ENCODE measurements at regions not wholly inside any gene's neighbourhood (a gene's known extent, or its start where the extent isn't known, plus 50 kb on each side); places are given as distances from the start of the nearest gene placed in this dataset.

- no TSS peak for BruUV-seq (replicated peaks)
- H3K4me1 ChIP-seq (ENCODE audit: control insufficient read depth, extremely low read depth, insufficient read depth, low read length): no peaks in the 10 kb centered on the region
- H3K36me3 ChIP-seq (ENCODE audit: control insufficient read depth in 2 of 2, extremely low read depth in 1 of 2, insufficient read depth in 2 of 2, low read length in 2 of 2): no peaks in the 10 kb centered on the region
- peaks cover 18 to 28% of the 10 kb centered on the region in 2 experiments for H3K27me3 ChIP-seq (ENCODE audit: control insufficient read depth in 2 of 2, insufficient read depth in 2 of 2, low read length in 2 of 2)
- ChIA-PET POLR2A (no interaction called here), CTCF (no interaction called here)
- no peaks in the 10 kb centered on the region for H3K9me3 ChIP-seq (replicated peaks; ENCODE audit: control insufficient read depth, insufficient read depth, low read length)
- dilution Hi-C loops (cut with MboI; ENCODE audit: extremely low pct_ligation_motif_present, low sequenced_read_pairs): no loop called here
- no peak overlapping the region for H3K4me3 ChIP-seq (replicated peaks in 1 of 3; ENCODE audit: insufficient read depth in 1 of 3, low read depth in 1 of 3, low read length in 3 of 3)
- H4K20me1 ChIP-seq (replicated peaks; ENCODE audit: control insufficient read depth, extremely low read depth, insufficient read depth, low read length): no peaks in the 10 kb centered on the region
- TF ChIP-seq FOS (IDR thresholded peaks at IDR 0.05; ENCODE audit: borderline replicate concordance, insufficient read depth, low read length): no peak
- no peak for TF ChIP-seq EZH2 (IDR thresholded peaks at IDR 0.05; ENCODE audit: borderline replicate concordance, low read depth, low read length, severe bottlenecking)
- TF ChIP-seq MAX (IDR thresholded peaks at IDR 0.05; ENCODE audit: insufficient read depth, insufficient read length): no peak
- no peak for TF ChIP-seq MYC (IDR thresholded peaks at IDR 0.05; ENCODE audit: low read depth, low read length)
- TF ChIP-seq JUN (IDR thresholded peaks at IDR 0.05; ENCODE audit: borderline replicate concordance, insufficient read depth, insufficient read length, low read depth): no peak
- TF ChIP-seq, protein P1, sequence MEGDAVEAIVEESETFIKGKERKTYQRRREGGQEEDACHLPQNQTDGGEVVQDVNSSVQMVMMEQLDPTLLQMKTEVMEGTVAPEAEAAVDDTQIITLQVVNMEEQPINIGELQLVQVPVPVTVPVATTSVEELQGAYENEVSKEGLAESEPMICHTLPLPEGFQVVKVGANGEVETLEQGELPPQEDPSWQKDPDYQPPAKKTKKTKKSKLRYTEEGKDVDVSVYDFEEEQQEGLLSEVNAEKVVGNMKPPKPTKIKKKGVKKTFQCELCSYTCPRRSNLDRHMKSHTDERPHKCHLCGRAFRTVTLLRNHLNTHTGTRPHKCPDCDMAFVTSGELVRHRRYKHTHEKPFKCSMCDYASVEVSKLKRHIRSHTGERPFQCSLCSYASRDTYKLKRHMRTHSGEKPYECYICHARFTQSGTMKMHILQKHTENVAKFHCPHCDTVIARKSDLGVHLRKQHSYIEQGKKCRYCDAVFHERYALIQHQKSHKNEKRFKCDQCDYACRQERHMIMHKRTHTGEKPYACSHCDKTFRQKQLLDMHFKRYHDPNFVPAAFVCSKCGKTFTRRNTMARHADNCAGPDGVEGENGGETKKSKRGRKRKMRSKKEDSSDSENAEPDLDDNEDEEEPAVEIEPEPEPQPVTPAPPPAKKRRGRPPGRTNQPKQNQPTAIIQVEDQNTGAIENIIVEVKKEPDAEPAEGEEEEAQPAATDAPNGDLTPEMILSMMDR (IDR thresholded peaks at IDR 0.05; ENCODE audit: extremely low read depth in 1 of 2, insufficient read depth in 1 of 2, low read depth in 1 of 2, low read length in 2 of 2): no peak
- no peak for TF ChIP-seq POLR2A (IDR thresholded peaks at IDR 0.05; ENCODE audit: low read depth, low read length)
- TF ChIP-seq POLR2AphosphoS5 (IDR thresholded peaks at IDR 0.05; ENCODE audit: insufficient read depth, low read depth, low read length): no peak
- TF ChIP-seq GATA2 (IDR thresholded peaks at IDR 0.05; ENCODE audit: insufficient read depth, insufficient read length, low read depth, low read length): no peak
- no peak overlapping the region for H2AFZ ChIP-seq (ENCODE audit: low read depth, low read length)
- FAIRE-seq (no peak), DNase-seq (ENCODE audit: low read depth, low spot score) (no peak)
- no peaks in the 10 kb centered on the region for H3K79me2 ChIP-seq (ENCODE audit: control insufficient read depth, insufficient read depth, low read length)
- H3K4me2 ChIP-seq (ENCODE audit: insufficient read depth, low read length): no peak overlapping the region
- H3K9me1 ChIP-seq (replicated peaks; ENCODE audit: control insufficient read depth, extremely low read depth, insufficient read depth, low read length): no peaks in the 10 kb centered on the region
- H3K9ac ChIP-seq (replicated peaks; ENCODE audit: extremely low read depth, insufficient read depth, low read length): no peak overlapping the region
- intact Hi-C loops (cut with micrococcal nuclease): no loop called here
- H3K27ac ChIP-seq (ENCODE audit: insufficient read depth, low read depth, low read length): no peak overlapping the region
Observed at GRCh38 chr20:51206032-51206662, 183.2 kb upstream of the KCNG1 start.
